HCT116 (cell line): ENCODE measurements at regions not wholly inside any gene's neighbourhood (a gene's known extent, or its start where the extent isn't known, plus 50 kb on each side); places are given as distances from the start of the nearest gene placed in this dataset.

ENCODE experiments used
- ATAC-seq: fragments of 200-7000 bp; cut with Tn5 transposase; 2 replicates; pipeline ENCODE4 v1.9.1; 2020; ENCODE audit warnings: mild to moderate bottlenecking, moderate library complexity
- BruUV-seq: library from RNA; stranded (reverse); fragments of 400-500 nt; replicated peaks from 2 replicates; lab custom pipeline; 2021; lab: Mats Ljungman, UMichigan
- CTCF ChIA-PET: fragments of 300-600 bp; sonication (Branson Sonifier 250); formaldehyde crosslinking; loops from one replicate; lab custom pipeline; 2021; ENCODE audit warnings: antibody characterized with exemption; lab: Charles Lee
- POLR2A ChIA-PET: fragments of 300-600, 350-600 bp; sonication (Branson Sonifier 250); formaldehyde crosslinking; loops from one replicate; lab custom pipeline; 2021; ENCODE audit warnings: antibody characterized with exemption; lab: Charles Lee
- RAD21 ChIA-PET, 2 experiments: fragments of 300-600 bp; sonication (Branson Sonifier 250); formaldehyde crosslinking; loops; one replicate each; lab custom pipeline; 2023; ENCODE audit warnings: low total read pairs in 2 of 2; ENCODE audit not compliant: uncharacterized antibody in 2 of 2, unreplicated experiment in 2 of 2, low non-redundant PET in 1 of 2; lab: Charles Lee
- DNase-seq: peaks from one replicate; pipeline ENCODE4 v3.0.0-alpha.2; 2010; ENCODE audit warnings: low read depth, low spot score
- H2AFZ ChIP-seq: fragments of 200-600 bp; shearing (Covaris generic), sonication (generic); 2 replicates; pipeline ENCODE4 v1.6.1; 2017; ENCODE audit warnings: low read depth, mixed run types, mixed read lengths, antibody characterized with exemption, low read length; ENCODE audit not compliant: poor library complexity, severe bottlenecking
- H3K27ac ChIP-seq: 2 replicates; pipeline ENCODE4 v1.5.1; 2012; ENCODE audit warnings: low read depth, low read length
- H3K27me3 ChIP-seq: fragments of 200-600 bp; sonication (generic); 2 replicates; pipeline ENCODE4 v1.6.1; 2016; ENCODE audit warnings: mixed run types, low read length, mixed read lengths; ENCODE audit not compliant: insufficient read depth
- H3K36me3 ChIP-seq, 2 experiments: fragments of 200-500 bp in 1 of 2; fragments of 200-600 bp in 1 of 2; sonication (Bioruptor generic) in 1 of 2; sonication (generic) in 1 of 2; 2 replicates each; pipeline versions ENCODE4 v1.5.1 to v1.6.1; 2014 to 2016; ENCODE audit warnings: low read length in 2 of 2, inconsistent platforms in 1 of 2, mixed read lengths in 1 of 2, mixed run types in 1 of 2; ENCODE audit not compliant: insufficient read depth in 2 of 2, control insufficient read depth in 1 of 2
- H3K4me1 ChIP-seq, 2 experiments: fragments of 200-600 bp in 1 of 2; sonication (generic) in 1 of 2; 2 replicates each; pipeline versions ENCODE4 v1.5.1 to v1.6.1; 2012 to 2017; ENCODE audit warnings: low read length in 2 of 2, inconsistent platforms in 1 of 2, mild to moderate bottlenecking in 1 of 2, mixed read lengths in 1 of 2, mixed run types in 1 of 2, moderate library complexity in 1 of 2; ENCODE audit not compliant: insufficient read depth in 2 of 2, control insufficient read depth in 1 of 2
- H3K4me2 ChIP-seq: fragments of 200-600 bp; sonication (generic); 2 replicates; pipeline ENCODE4 v1.6.1; 2017; ENCODE audit warnings: mixed run types, low read length, mixed read lengths
- H3K4me3 ChIP-seq, 2 experiments: fragments of 200-600 bp in 1 of 2; sonication (generic) in 1 of 2; replicated peaks in 1 of 2; 2 replicates each; pipeline ENCODE4 v1.5.1; 2011 to 2016; ENCODE audit warnings: low read length in 2 of 2, control low read depth in 1 of 2, low read depth in 1 of 2, mild to moderate bottlenecking in 1 of 2, mixed read lengths in 1 of 2, mixed run types in 1 of 2
- H3K79me2 ChIP-seq: fragments of 200-600 bp; sonication (generic); 2 replicates; pipeline ENCODE4 v1.6.1; 2017; ENCODE audit warnings: mild to moderate bottlenecking, mixed run types, low read length, moderate library complexity, mixed read lengths; ENCODE audit not compliant: insufficient read depth
- H3K9ac ChIP-seq: fragments of 200-600 bp; sonication (generic); 2 replicates; pipeline ENCODE4 v1.6.1; 2016; ENCODE audit warnings: low read length, mixed read lengths
- H3K9me2 ChIP-seq: fragments of 200-600 bp; sonication (generic), shearing (Covaris generic); 2 replicates; pipeline ENCODE4 v1.6.1; 2017; ENCODE audit warnings: mixed run types, mild to moderate bottlenecking, moderate library complexity; ENCODE audit not compliant: insufficient read depth
- H3K9me3 ChIP-seq, 2 experiments: fragments of 200-500 bp in 1 of 2; fragments of 200-600 bp in 1 of 2; sonication (Bioruptor generic) in 1 of 2; sonication (generic) in 1 of 2; 2 replicates each; pipeline ENCODE4 v1.6.1; 2014 to 2017; ENCODE audit warnings: low read length in 2 of 2, mixed read lengths in 2 of 2, inconsistent platforms in 1 of 2, low read depth in 1 of 2, mild to moderate bottlenecking in 1 of 2, mixed run types in 1 of 2, moderate library complexity in 1 of 2; ENCODE audit not compliant: control insufficient read depth in 1 of 2, insufficient read depth in 1 of 2
- H4K20me1 ChIP-seq: fragments of 200-600 bp; sonication (generic), shearing (Covaris generic); 2 replicates; pipeline ENCODE4 v1.6.1; 2017; ENCODE audit warnings: mixed run types, mild to moderate bottlenecking, moderate library complexity; ENCODE audit not compliant: insufficient read depth
- CBX3 ChIP-seq: IDR thresholded peaks from 2 replicates; pipeline ENCODE4 v1.6.1; 2012; ENCODE audit warnings: low read depth
- CEBPB ChIP-seq: IDR thresholded peaks from 2 replicates; pipeline ENCODE4 v1.6.1; 2012; ENCODE audit warnings: low read depth
- EGR1 ChIP-seq: IDR thresholded peaks from 2 replicates; pipeline ENCODE4 v1.6.1; 2012; ENCODE audit warnings: low read depth
- EZH2 ChIP-seq: fragments of 200-600 bp; sonication (generic); IDR thresholded peaks from 2 replicates; pipeline ENCODE4 v1.6.1; 2017; ENCODE audit warnings: antibody characterized with exemption, mixed run types
- FOSL1 ChIP-seq: IDR thresholded peaks from 2 replicates; pipeline ENCODE4 v1.6.1; 2012; ENCODE audit warnings: low read depth
- JUND ChIP-seq: IDR thresholded peaks from 2 replicates; pipeline ENCODE4 v1.6.1; 2012
- SIN3A ChIP-seq: IDR thresholded peaks from 2 replicates; pipeline ENCODE4 v1.6.1; 2012; ENCODE audit warnings: low read depth
- intact Hi-C: fragments of 100-400 bp; cut with micrococcal nuclease; formaldehyde crosslinking; loops from 2 replicates; pipeline ENCODE4 v1.10.0; 2022

GRCh38 chr5:171595401-171595800 lies 176.0 kb downstream of the FGF18 start:
- H3K27ac ChIP-seq: no peak overlapping the region
- no peak overlapping the region for H3K4me3 ChIP-seq
- TF ChIP-seq SIN3A: no peak
- TF ChIP-seq EGR1: peak; percentile 34; the same call in 1 of the 2 replicates
- no peak for TF ChIP-seq JUND
- no peaks in the 10 kb centered on the region for H3K79me2 ChIP-seq
- H2AFZ ChIP-seq: peak overlapping the region; percentile 17
- ChIA-PET POLR2A (no interaction called here), CTCF (interaction anchor here (0.9 kb wide), 2 partner anchors 11 to 16 kb away, joined by 5 to 6 read pairs; no protein-coding TSS in a partner anchor), RAD21 (no interaction called here)
- no peaks in the 10 kb centered on the region for H3K9me3 ChIP-seq
- no peaks in the 10 kb centered on the region for H4K20me1 ChIP-seq
- H3K4me2 ChIP-seq: peak overlapping the region; percentile 38
- H3K9me2 ChIP-seq: no peaks in the 10 kb centered on the region
- no peaks in the 10 kb centered on the region for H3K27me3 ChIP-seq
- intact Hi-C loops: no loop called here
- H3K36me3 ChIP-seq: no peaks in the 10 kb centered on the region
- H3K9ac ChIP-seq: no peak overlapping the region
- DNase-seq: no peak
- BruUV-seq: no TSS peak
- H3K4me1 ChIP-seq: peaks cover 9 to 19% of the 10 kb centered on the region in 2 experiments; a peak in 3 of 4 replicates
- ATAC-seq: no peak

- Histone ChIP-seq H3K4me1 (peaks cover 9 to 19% of the 10 kb centered on the region in 2 experiments; a peak in 3 of 4 replicates), H3K27ac (no peak overlapping the region), H3K79me2 (no peaks in the 10 kb centered on the region), H3K4me2 (peak overlapping the region; percentile 38), H4K20me1 (no peaks in the 10 kb centered on the region), H3K9me2 (no peaks in the 10 kb centered on the region), H3K9ac (no peak overlapping the region), H3K9me3 (no peaks in the 10 kb centered on the region), H3K27me3 (no peaks in the 10 kb centered on the region), H3K36me3 (no peaks in the 10 kb centered on the region), H2AFZ (peak overlapping the region; percentile 17), H3K4me3 (no peak overlapping the region)
- ChIA-PET RAD21 (no interaction called here), POLR2A (no interaction called here), CTCF (interaction anchor here (0.9 kb wide), 2 partner anchors 11 to 16 kb away, joined by 5 to 6 read pairs; no protein-coding TSS in a partner anchor)
- DNase-seq: no peak
- ATAC-seq: peak; percentile 61
- no peak for TF ChIP-seq EZH2
- peak; percentile 49; the same call in 1 of the 2 replicates for TF ChIP-seq FOSL1
- peak; percentile 22; the same call in 1 of the 2 replicates for TF ChIP-seq CBX3
- peak; percentile 52; the same call in 1 of the 2 replicates for TF ChIP-seq JUND
- TF ChIP-seq CEBPB: peak; percentile 41; the same call in 1 of the 2 replicates
- 0 out of 2 replicates have a peak, but pooled peaks have one; percentile 2 for TF ChIP-seq EGR1
- BruUV-seq: no TSS peak
- intact Hi-C loops: no loop called here
Observed at GRCh38 chr5:171595801-171596231, 176.4 kb downstream of the FGF18 start.
